Activated CD8-positive, alpha-beta T cell treated with anti-CD3 and anti-CD28 coated beads for 36 hours (primary cell): ENCODE measurements at regions not wholly inside any gene's neighbourhood (a gene's known extent, or its start where the extent isn't known, plus 50 kb on each side); places are given as distances from the start of the nearest gene placed in this dataset.
"Not testable (repeated sequence)": the region's sequence is repeated elsewhere in the genome, so short reads cannot be mapped to it uniquely, and the experiment has no call there.

Experiments
- ATAC-seq: fragments of 200-7000 bp; cut with Tn5 transposase; one replicate; pipeline ENCODE4 v1.10.0; 2021; ENCODE audit warnings: mild to moderate bottlenecking, moderate library complexity
- CTCF ChIA-PET: fragments of 350-600 bp; sonication (Branson Sonifier 250); formaldehyde crosslinking; loops from one replicate; lab custom pipeline; 2021; ENCODE audit warnings: antibody characterized with exemption; lab: Charles Lee
- POLR2A ChIA-PET: fragments of 350-600 bp; sonication (Branson Sonifier 250); formaldehyde crosslinking; loops from one replicate; lab custom pipeline; 2021; ENCODE audit warnings: antibody characterized with exemption; lab: Charles Lee
- DNase-seq: peaks from one replicate; pipeline ENCODE4 v3.0.0-alpha.2; 2020
- H3K27ac Mint-ChIP-seq: one replicate; pipeline ENCODE4 v1.8.0; 2021; ENCODE audit warnings: mild to moderate bottlenecking, mixed read lengths
- H3K27me3 Mint-ChIP-seq: one replicate; pipeline ENCODE4 v1.8.0; 2021; ENCODE audit warnings: mixed read lengths
- H3K36me3 Mint-ChIP-seq: one replicate; pipeline ENCODE4 v1.8.0; 2021; ENCODE audit warnings: low read depth, mixed read lengths
- H3K4me1 Mint-ChIP-seq: one replicate; pipeline ENCODE4 v1.8.0; 2021; ENCODE audit warnings: low read depth, mixed read lengths
- H3K4me3 Mint-ChIP-seq: one replicate; pipeline ENCODE4 v1.8.0; 2021; ENCODE audit warnings: mild to moderate bottlenecking, moderate library complexity, mixed read lengths
- H3K9me3 Mint-ChIP-seq: one replicate; pipeline ENCODE4 v1.8.0; 2021; ENCODE audit warnings: mixed read lengths
- intact Hi-C: fragments of 100-400 bp; cut with micrococcal nuclease; formaldehyde crosslinking; loops from one replicate; pipeline ENCODE4 v1.10.0; 2022
- TF ChIP-seq, protein P1 (sequence below): fragments of 200-600 bp; IDR thresholded peaks from one replicate; pipeline ENCODE4 v1.8.0; 2022; ENCODE audit warnings: antibody characterized with exemption, mild to moderate bottlenecking

DNA sequence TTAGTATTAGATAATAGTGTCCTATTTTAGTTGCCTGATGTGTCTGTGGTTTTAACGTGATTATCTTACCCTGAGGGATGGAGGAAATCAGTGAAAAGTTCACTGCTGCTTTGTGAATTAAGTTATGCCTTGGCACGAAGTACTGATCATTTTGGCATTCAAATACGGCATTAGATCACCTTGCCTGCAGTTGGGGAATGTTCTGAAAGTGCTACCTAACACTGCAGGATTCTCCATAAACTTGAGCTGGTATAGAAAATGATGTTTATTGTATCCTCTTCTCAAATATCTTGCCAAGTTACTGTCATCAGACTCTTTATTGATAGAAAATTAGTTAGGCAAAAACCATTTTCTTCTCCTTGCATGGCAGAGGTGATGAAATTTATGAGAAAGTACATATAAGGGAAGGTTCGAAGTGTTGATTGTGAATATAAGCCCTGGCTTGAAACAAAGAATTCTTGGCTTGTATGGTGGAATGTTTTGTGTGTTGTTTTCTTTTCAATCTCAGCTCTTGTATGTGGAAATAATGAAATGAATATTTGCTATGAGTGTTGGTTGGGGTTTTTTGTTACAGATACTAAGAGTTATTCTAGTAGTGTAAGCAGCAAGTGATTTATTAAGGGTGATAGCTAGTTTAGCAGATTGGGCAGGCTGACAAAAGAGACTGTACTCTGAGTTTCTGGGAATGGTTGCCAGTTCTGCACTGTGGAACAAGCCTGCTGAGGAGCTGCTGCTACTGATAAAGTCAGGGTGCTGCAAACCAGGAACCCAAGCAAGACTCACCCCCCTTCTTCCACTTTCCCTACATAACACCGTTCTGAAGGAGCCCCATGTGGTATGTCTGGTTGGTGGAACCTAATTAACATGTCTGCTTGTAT, 448.3 kb downstream of the PCNX1 start:
- DNase-seq: no peak
- no peak for ATAC-seq
- H3K27me3 Mint-ChIP-seq: no peaks in the 10 kb centered on the region
- CTCF ChIA-PET: no interaction called here
- H3K27ac Mint-ChIP-seq: no peak overlapping the region
- peaks cover 14% of the 10 kb centered on the region for H3K9me3 Mint-ChIP-seq
- peaks cover 43% of the 10 kb centered on the region for H3K4me1 Mint-ChIP-seq
- intact Hi-C loops: no loop called here
- peaks cover 41% of the 10 kb centered on the region for H3K36me3 Mint-ChIP-seq
- H3K4me3 Mint-ChIP-seq: no peak overlapping the region
- TF ChIP-seq, protein P1, sequence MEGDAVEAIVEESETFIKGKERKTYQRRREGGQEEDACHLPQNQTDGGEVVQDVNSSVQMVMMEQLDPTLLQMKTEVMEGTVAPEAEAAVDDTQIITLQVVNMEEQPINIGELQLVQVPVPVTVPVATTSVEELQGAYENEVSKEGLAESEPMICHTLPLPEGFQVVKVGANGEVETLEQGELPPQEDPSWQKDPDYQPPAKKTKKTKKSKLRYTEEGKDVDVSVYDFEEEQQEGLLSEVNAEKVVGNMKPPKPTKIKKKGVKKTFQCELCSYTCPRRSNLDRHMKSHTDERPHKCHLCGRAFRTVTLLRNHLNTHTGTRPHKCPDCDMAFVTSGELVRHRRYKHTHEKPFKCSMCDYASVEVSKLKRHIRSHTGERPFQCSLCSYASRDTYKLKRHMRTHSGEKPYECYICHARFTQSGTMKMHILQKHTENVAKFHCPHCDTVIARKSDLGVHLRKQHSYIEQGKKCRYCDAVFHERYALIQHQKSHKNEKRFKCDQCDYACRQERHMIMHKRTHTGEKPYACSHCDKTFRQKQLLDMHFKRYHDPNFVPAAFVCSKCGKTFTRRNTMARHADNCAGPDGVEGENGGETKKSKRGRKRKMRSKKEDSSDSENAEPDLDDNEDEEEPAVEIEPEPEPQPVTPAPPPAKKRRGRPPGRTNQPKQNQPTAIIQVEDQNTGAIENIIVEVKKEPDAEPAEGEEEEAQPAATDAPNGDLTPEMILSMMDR: no peak
- POLR2A ChIA-PET: interaction anchor here (0.5 kb wide), 1 partner anchor 308 kb away, joined by 3 read pairs; no protein-coding TSS in a partner anchor

DNA sequence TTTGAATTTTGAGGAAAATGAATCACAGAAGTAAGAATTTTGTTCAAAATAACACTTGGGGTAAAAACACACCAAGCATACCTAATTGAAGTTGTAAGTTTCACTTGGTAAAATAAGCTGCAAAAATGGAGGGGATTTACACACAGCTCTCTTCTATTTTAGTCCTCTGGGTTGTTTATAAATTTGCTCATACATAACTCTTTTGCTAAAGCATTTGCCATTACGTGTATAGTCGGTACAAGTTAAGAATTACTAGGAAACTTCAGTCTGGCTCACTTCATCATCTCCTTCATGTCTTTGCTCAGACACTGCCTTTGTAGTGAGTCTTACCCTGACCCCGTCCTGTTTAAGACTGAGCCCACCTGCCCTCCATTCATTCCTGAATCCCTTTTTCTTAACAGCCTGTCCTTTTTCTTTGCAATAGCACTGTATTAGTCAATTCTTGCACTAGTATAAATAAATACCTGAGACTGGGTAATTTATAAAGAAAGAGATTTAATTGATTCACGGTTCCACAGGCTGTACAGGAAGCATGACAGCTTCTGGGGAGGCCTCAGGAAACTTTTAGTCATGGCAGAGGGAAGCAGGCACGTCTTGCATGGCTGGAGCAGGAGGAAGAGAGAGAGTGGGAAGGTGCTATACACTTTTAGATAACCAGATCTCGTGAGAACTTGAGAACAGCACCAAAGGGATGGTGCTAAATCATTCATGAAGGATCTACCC, 451.1 kb downstream of the PCNX1 start:
- TF ChIP-seq, protein P1: no peak
- ATAC-seq: peak; percentile 51
- intact Hi-C loops: no loop called here
- Mint-ChIP-seq H3K4me3 (no peak overlapping the region), H3K27me3 (no peaks in the 10 kb centered on the region), H3K9me3 (peaks cover 14% of the 10 kb centered on the region), H3K36me3 (peaks cover 31% of the 10 kb centered on the region), H3K4me1 (peaks cover 57% of the 10 kb centered on the region), H3K27ac (peak overlapping the region; percentile 23)
- DNase-seq: peak; percentile 31
- ChIA-PET POLR2A (no interaction called here), CTCF (no interaction called here)

DNA sequence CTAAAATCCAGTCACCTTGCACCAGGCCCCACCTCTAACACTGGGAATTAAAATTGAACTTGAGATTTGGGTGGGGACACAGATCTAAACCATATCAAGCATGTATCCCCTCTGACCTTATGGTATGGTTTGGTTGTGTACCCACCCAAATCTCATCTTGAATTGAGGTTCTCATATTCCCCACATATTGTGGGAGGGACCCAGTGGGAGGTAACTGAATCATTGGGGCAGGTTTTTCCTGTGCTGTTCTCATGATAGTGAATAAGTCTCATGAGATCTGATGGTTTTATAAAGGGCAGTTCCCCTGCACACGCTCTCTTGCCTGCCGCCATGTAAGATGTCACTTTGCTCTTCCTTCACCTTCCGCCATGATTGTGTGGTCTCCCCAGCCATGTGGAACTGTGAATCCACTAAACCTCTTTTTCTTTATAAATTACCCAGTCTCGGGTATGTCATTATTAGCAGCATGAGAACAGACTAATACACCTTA, 451.7 kb downstream of the PCNX1 start:
- CTCF ChIA-PET, DNase-seq, H3K4me3 Mint-ChIP-seq, H3K27me3 Mint-ChIP-seq, POLR2A ChIA-PET, intact Hi-C loops: not testable (repeated sequence)
- H3K4me1 Mint-ChIP-seq: peaks cover 63% of the 10 kb centered on the region
- ATAC-seq: peak; percentile 49
- H3K27ac Mint-ChIP-seq: peak overlapping the region; percentile 23
- peaks cover 27% of the 10 kb centered on the region for H3K36me3 Mint-ChIP-seq
- peaks cover 14% of the 10 kb centered on the region for H3K9me3 Mint-ChIP-seq

DNA sequence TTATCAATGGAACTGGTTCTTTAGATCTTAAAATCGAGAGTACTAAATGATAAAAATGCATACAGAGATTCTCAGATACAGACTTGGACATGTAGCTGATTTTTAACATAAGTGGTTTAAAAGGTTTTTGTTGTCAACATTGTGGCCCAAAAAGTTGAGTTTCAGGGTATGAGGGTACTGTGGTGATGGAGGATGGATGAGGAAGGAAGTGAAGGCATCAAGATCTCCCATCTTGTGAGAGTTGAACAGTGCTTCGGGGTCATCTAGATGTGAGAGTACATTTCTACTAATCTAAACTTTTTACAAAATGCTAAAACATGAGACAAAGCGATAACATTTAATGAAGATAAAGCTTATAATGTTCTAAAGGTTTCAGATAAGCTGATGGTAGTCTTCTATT, 452.6 kb downstream of the PCNX1 start:
- ATAC-seq (no peak), DNase-seq (no peak)
- Mint-ChIP-seq H3K36me3 (peaks cover 32% of the 10 kb centered on the region), H3K4me1 (peaks cover 67% of the 10 kb centered on the region), H3K27ac (no peak overlapping the region), H3K9me3 (peaks cover 14% of the 10 kb centered on the region), H3K4me3 (no peak overlapping the region), H3K27me3 (no peaks in the 10 kb centered on the region)
- ChIA-PET POLR2A (no interaction called here), CTCF (interaction anchor here (1.2 kb wide), 1 partner anchor 14 kb away, joined by 3 read pairs; no protein-coding TSS in a partner anchor)
- TF ChIP-seq, protein P1: no peak
- intact Hi-C loops: no loop called here

DNA sequence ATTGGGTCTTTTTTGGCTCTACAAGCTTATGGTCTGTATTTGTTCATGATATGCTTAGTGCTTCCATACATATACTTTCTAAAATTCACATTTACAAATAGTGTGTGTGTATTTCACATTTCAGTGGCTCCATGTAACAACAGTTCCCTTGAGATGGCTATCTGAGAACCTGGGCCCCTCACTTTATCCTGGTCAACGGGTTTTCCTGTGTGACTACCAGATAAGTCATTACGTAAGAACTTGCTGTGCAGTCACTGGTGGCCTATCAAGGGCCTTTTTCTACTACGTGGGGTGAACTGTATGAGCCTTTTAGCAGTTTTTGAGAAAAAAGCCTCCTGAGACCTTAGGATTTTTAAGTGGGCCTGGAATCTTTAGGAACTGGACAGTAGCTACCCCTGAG, 454.1 kb downstream of the PCNX1 start:
- ATAC-seq: no peak
- H3K4me1 Mint-ChIP-seq: peaks cover 61% of the 10 kb centered on the region

More for the DNA sequence above, 454.1 kb downstream of the PCNX1 start:
- CTCF ChIA-PET: no interaction called here
- no peaks in the 10 kb centered on the region for H3K27me3 Mint-ChIP-seq
- TF ChIP-seq, protein P1: no peak
- no peak for DNase-seq
- H3K27ac Mint-ChIP-seq: no peak overlapping the region
- intact Hi-C loops: no loop called here
- POLR2A ChIA-PET: no interaction called here
- H3K9me3 Mint-ChIP-seq: peaks cover 14% of the 10 kb centered on the region
- H3K4me3 Mint-ChIP-seq: no peak overlapping the region
- peaks cover 33% of the 10 kb centered on the region for H3K36me3 Mint-ChIP-seq
